ENCODE measurements at regions not wholly inside any gene's neighbourhood (a gene's known extent, or its start where the extent isn't known, plus 50 kb on each side); places are given as distances from the start of the nearest gene placed in this dataset.
"Not testable (repeated sequence)": the region's sequence is repeated elsewhere in the genome, so short reads cannot be mapped to it uniquely, and the experiment has no call there.

- peak; percentile 87 for DNase-seq (ENCODE audit: low read depth)
- Histone ChIP-seq H3K36me3 (ENCODE audit: control insufficient read depth, insufficient read depth, low read length) (no peaks in the 10 kb centered on the region), H3K4me3 (ENCODE audit: low read depth, low read length) (no peak overlapping the region), H3K27me3 (ENCODE audit: control insufficient read depth, insufficient read depth, low read length) (no peaks in the 10 kb centered on the region)
- no peak for TF ChIP-seq CTCF (IDR thresholded peaks at IDR 0.05; ENCODE audit: insufficient read depth, low read depth, low read length)
- POLR2A ChIA-PET, result interaction anchor here (0.5 to 1.2 kb wide), 8 partner anchors 30 to 140 kb away, joined by 3 to 10 read pairs (median 5); partner anchors contain the start of gene CHD2
- CTCF ChIA-PET, result interaction anchor here (1.1 to 1.6 kb wide), 3 partner anchors 81 to 120 kb away, joined by 3 to 9 read pairs (median 5); no protein-coding TSS in a partner anchor
Measured at GRCh38 chr15:92801774-92802464, 98.2 kb upstream of the CHD2 start.

- H3K36me3 ChIP-seq (ENCODE audit: control insufficient read depth, insufficient read depth, low read length), result no peaks in the 10 kb centered on the region
- no peak for TF ChIP-seq CTCF (IDR thresholded peaks at IDR 0.05; ENCODE audit: insufficient read depth, low read depth, low read length)
- no peak for DNase-seq (ENCODE audit: low read depth)
- CTCF ChIA-PET, result interaction anchor here (1.4 kb wide), 2 partner anchors 114 to 125 kb away, joined by 4 to 5 read pairs; no protein-coding TSS in a partner anchor
- POLR2A ChIA-PET, result interaction anchor here (0.6 to 1.4 kb wide), 2 partner anchors 79 to 100 kb away, joined by 3 to 5 read pairs; no protein-coding TSS in a partner anchor
- H3K27me3 ChIP-seq (ENCODE audit: control insufficient read depth, insufficient read depth, low read length), result no peaks in the 10 kb centered on the region
- H3K4me3 ChIP-seq (ENCODE audit: low read depth, low read length), result no peak overlapping the region
Measured at GRCh38 chr15:92803536-92803851, 96.6 kb upstream of the CHD2 start.

- DNase-seq (ENCODE audit: low read depth), result peak; percentile 100
- POLR2A ChIA-PET, result interaction anchor here (0.6 to 1.4 kb wide), 4 partner anchors 78 to 100 kb away, joined by 3 to 5 read pairs (median 4); no protein-coding TSS in a partner anchor
- no peak for TF ChIP-seq CTCF (IDR thresholded peaks at IDR 0.05; ENCODE audit: insufficient read depth, low read depth, low read length)
Measured at GRCh38 chr15:92803852-92804609, 96.1 kb upstream of the CHD2 start.

GRCh38 chr15:92804610-92804936 is 95.6 kb upstream of the CHD2 start:
- CTCF ChIA-PET, result interaction anchor here (0.9 to 1.4 kb wide), 3 partner anchors 104 to 124 kb away, joined by 3 to 5 read pairs (median 4); no protein-coding TSS in a partner anchor

More at GRCh38 chr15:92803852-92804609, 96.1 kb upstream of the CHD2 start:
- Histone ChIP-seq H3K36me3 (ENCODE audit: control insufficient read depth, insufficient read depth, low read length) (no peaks in the 10 kb centered on the region), H3K27me3 (ENCODE audit: control insufficient read depth, insufficient read depth, low read length) (no peaks in the 10 kb centered on the region), H3K4me3 (ENCODE audit: low read depth, low read length) (no peak overlapping the region)
- CTCF ChIA-PET, result interaction anchor here (0.6 to 1.4 kb wide), 4 partner anchors 105 to 124 kb away, joined by 3 to 5 read pairs (median 4); no protein-coding TSS in a partner anchor

GRCh38 chr15:92805080-92805690 is 94.9 kb upstream of the CHD2 start:
- ChIA-PET POLR2A (interaction anchor here (1.1 kb wide), 1 partner anchor 97 kb away, joined by 4 read pairs; no protein-coding TSS in a partner anchor), CTCF (interaction anchor here (0.6 to 1.2 kb wide), 3 partner anchors 9 to 110 kb away, joined by 3 to 4 read pairs (median 3); no protein-coding TSS in a partner anchor)

More at GRCh38 chr15:92804610-92804936, 95.6 kb upstream of the CHD2 start:
- POLR2A ChIA-PET, result interaction anchor here (0.8 to 1.4 kb wide), 3 partner anchors 78 to 97 kb away, joined by 3 to 5 read pairs (median 4); no protein-coding TSS in a partner anchor
- H3K36me3 ChIP-seq (ENCODE audit: control insufficient read depth, insufficient read depth, low read length); DNase-seq (ENCODE audit: low read depth); H3K27me3 ChIP-seq (ENCODE audit: control insufficient read depth, insufficient read depth, low read length); H3K4me3 ChIP-seq (ENCODE audit: low read depth, low read length): not testable (repeated sequence)

GRCh38 chr15:92806171-92806570 is 94.0 kb upstream of the CHD2 start:
- POLR2A ChIA-PET; DNase-seq (ENCODE audit: low read depth); H3K27me3 ChIP-seq (ENCODE audit: control insufficient read depth, insufficient read depth, low read length); H3K4me3 ChIP-seq (ENCODE audit: low read depth, low read length); H3K36me3 ChIP-seq (ENCODE audit: control insufficient read depth, insufficient read depth, low read length): not testable (repeated sequence)
- CTCF ChIA-PET, result interaction anchor here (0.7 to 1.2 kb wide), 3 partner anchors 9 to 109 kb away, joined by 3 to 4 read pairs (median 3); no protein-coding TSS in a partner anchor

More at GRCh38 chr15:92805080-92805690, 94.9 kb upstream of the CHD2 start:
- DNase-seq (ENCODE audit: low read depth), result no peak
- no peaks in the 10 kb centered on the region for H3K27me3 ChIP-seq (ENCODE audit: control insufficient read depth, insufficient read depth, low read length)
- H3K4me3 ChIP-seq (ENCODE audit: low read depth, low read length), result no peak overlapping the region
- no peak for TF ChIP-seq CTCF (IDR thresholded peaks at IDR 0.05; ENCODE audit: insufficient read depth, low read depth, low read length)
- no peaks in the 10 kb centered on the region for H3K36me3 ChIP-seq (ENCODE audit: control insufficient read depth, insufficient read depth, low read length)
